SK-N-SH treated with all-trans-retinoic acid at 6 μM for 48 hours (cell line): ENCODE measurements at regions not wholly inside any gene's neighbourhood (a gene's known extent, or its start where the extent isn't known, plus 50 kb on each side); places are given as distances from the start of the nearest gene placed in this dataset.
A peak's percentile ranks its signal among the peaks of the same experiment; 100 is the strongest.

Experiments used
- ATAC-seq: fragments of 200-7000 bp; cut with Tn5 transposase; 3 replicates; pipeline ENCODE4 v1.9.1; 2020; ENCODE audit warnings: mild to moderate bottlenecking, moderate library complexity
- ARNTL ChIP-seq: fragments of 450-650 bp; formaldehyde crosslinking; IDR thresholded peaks from 2 replicates; pipeline ENCODE4 v1.5.0; 2020; ENCODE audit warnings: low read depth, mild to moderate bottlenecking, moderate library complexity, borderline replicate concordance
- CREB5 ChIP-seq: fragments of 250-450 bp; sonication (Bioruptor Pico); IDR thresholded peaks from 2 replicates; pipeline ENCODE4 v1.5.1; 2020; ENCODE audit warnings: low read depth, mild to moderate bottlenecking, moderate library complexity
- CSRNP3 ChIP-seq: fragments of 250-450 bp; sonication (Bioruptor Pico); IDR thresholded peaks from 2 replicates; pipeline ENCODE4 v1.5.1; 2021; ENCODE audit warnings: mild to moderate bottlenecking, moderate library complexity
- ESRRG ChIP-seq: fragments of 250-450 bp; sonication (Bioruptor Pico); IDR thresholded peaks from 2 replicates; pipeline ENCODE4 v1.6.1; 2021; ENCODE audit warnings: mild to moderate bottlenecking
- GLIS3 ChIP-seq: fragments of 250-450 bp; sonication (Bioruptor Pico); IDR thresholded peaks from 2 replicates; pipeline ENCODE4 v1.5.0; 2020; ENCODE audit warnings: mild to moderate bottlenecking, moderate library complexity
- ISL1 ChIP-seq: fragments of 250-450 bp; sonication (Bioruptor Pico); IDR thresholded peaks from 2 replicates; pipeline ENCODE4 v2.1.2; 2022; ENCODE audit warnings: mild to moderate bottlenecking, moderate library complexity
- OSR1 ChIP-seq: fragments of 250-450 bp; sonication (Bioruptor Pico); IDR thresholded peaks from 2 replicates; pipeline ENCODE4 v1.8.0; 2022; ENCODE audit warnings: moderate library complexity, mild to moderate bottlenecking, inconsistent platforms
- RARB ChIP-seq: fragments of 250-450 bp; sonication (Bioruptor Pico); IDR thresholded peaks from 2 replicates; pipeline ENCODE4 v1.8.0; 2021; ENCODE audit warnings: mild to moderate bottlenecking, moderate library complexity
- SNAI2 ChIP-seq: fragments of 250-450 bp; sonication (Bioruptor Pico); IDR thresholded peaks from 2 replicates; pipeline ENCODE4 v1.5.0; 2020; ENCODE audit warnings: mild to moderate bottlenecking, moderate library complexity
- TCF4 ChIP-seq: fragments of 250-450 bp; sonication (Bioruptor Pico); IDR thresholded peaks from 2 replicates; pipeline ENCODE4 v1.8.0; 2021; ENCODE audit warnings: mild to moderate bottlenecking, moderate library complexity, borderline replicate concordance
- ZC3H10 ChIP-seq: fragments of 250-450 bp; sonication (Bioruptor Pico); IDR thresholded peaks from 2 replicates; pipeline ENCODE4 v1.5.1; 2021; ENCODE audit warnings: mild to moderate bottlenecking, moderate library complexity
- ZFP3 ChIP-seq: fragments of 250-450 bp; sonication (Bioruptor Pico); IDR thresholded peaks from 2 replicates; pipeline ENCODE4 v1.5.0; 2020; ENCODE audit warnings: mild to moderate bottlenecking, moderate library complexity
- ZFP30 ChIP-seq: fragments of 450-650 bp; formaldehyde crosslinking; IDR thresholded peaks from 2 replicates; pipeline ENCODE4 v1.5.0; 2022; ENCODE audit warnings: mild to moderate bottlenecking, moderate library complexity
- ZNF565 ChIP-seq: fragments of 450-650 bp; formaldehyde crosslinking; conservative IDR thresholded peaks from 2 replicates; pipeline ENCODE4 v1.5.0; 2020; ENCODE audit warnings: low read depth, mild to moderate bottlenecking, moderate library complexity
- ZNF70 ChIP-seq: fragments of 450-650 bp; formaldehyde crosslinking; IDR thresholded peaks from 2 replicates; pipeline ENCODE4 v1.5.0; 2020; ENCODE audit warnings: mild to moderate bottlenecking, moderate library complexity
- TF ChIP-seq, protein P1 (sequence below): fragments of 250-450 bp; sonication (Bioruptor Pico); IDR thresholded peaks from 2 replicates; pipeline ENCODE4 v1.5.0; 2020; ENCODE audit warnings: mild to moderate bottlenecking, moderate library complexity
- TF ChIP-seq, protein P2 (sequence below): fragments of 250-450 bp; sonication (Bioruptor Pico); IDR thresholded peaks from 2 replicates; pipeline ENCODE4 v1.8.0; 2021; ENCODE audit warnings: low read depth, mild to moderate bottlenecking, moderate library complexity, borderline replicate concordance

- peak; percentile 61 for ATAC-seq
- TF ChIP-seq CSRNP3 (no peak), RARB (CRISPR knock-in tag) (no peak), ZNF70 (CRISPR knock-in tag) (no peak), ZFP3 (CRISPR knock-in tag) (no peak), CREB5 (CRISPR knock-in tag) (no peak), SNAI2 (CRISPR knock-in tag) (no peak), ISL1 (CRISPR knock-in tag) (peak; percentile 83)
- TF ChIP-seq, protein P1, sequence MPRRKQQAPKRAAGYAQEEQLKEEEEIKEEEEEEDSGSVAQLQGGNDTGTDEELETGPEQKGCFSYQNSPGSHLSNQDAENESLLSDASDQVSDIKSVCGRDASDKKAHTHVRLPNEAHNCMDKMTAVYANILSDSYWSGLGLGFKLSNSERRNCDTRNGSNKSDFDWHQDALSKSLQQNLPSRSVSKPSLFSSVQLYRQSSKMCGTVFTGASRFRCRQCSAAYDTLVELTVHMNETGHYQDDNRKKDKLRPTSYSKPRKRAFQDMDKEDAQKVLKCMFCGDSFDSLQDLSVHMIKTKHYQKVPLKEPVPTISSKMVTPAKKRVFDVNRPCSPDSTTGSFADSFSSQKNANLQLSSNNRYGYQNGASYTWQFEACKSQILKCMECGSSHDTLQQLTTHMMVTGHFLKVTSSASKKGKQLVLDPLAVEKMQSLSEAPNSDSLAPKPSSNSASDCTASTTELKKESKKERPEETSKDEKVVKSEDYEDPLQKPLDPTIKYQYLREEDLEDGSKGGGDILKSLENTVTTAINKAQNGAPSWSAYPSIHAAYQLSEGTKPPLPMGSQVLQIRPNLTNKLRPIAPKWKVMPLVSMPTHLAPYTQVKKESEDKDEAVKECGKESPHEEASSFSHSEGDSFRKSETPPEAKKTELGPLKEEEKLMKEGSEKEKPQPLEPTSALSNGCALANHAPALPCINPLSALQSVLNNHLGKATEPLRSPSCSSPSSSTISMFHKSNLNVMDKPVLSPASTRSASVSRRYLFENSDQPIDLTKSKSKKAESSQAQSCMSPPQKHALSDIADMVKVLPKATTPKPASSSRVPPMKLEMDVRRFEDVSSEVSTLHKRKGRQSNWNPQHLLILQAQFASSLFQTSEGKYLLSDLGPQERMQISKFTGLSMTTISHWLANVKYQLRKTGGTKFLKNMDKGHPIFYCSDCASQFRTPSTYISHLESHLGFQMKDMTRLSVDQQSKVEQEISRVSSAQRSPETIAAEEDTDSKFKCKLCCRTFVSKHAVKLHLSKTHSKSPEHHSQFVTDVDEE (CRISPR knock-in tag): no peak
- TF ChIP-seq, all 23 proteins: peak for 1
Measured at GRCh38 chr13:85076343-85076742, 722.9 kb downstream of the SLITRK6 start.

- no peak for ATAC-seq
- TF ChIP-seq TCF4 (CRISPR knock-in tag) (no peak), ESRRG (CRISPR knock-in tag) (no peak), CREB5 (CRISPR knock-in tag) (no peak), ZC3H10 (CRISPR knock-in tag) (no peak), GLIS3 (CRISPR knock-in tag) (no peak), ARNTL (no peak), OSR1 (CRISPR knock-in tag) (no peak)
- TF ChIP-seq, protein P2, sequence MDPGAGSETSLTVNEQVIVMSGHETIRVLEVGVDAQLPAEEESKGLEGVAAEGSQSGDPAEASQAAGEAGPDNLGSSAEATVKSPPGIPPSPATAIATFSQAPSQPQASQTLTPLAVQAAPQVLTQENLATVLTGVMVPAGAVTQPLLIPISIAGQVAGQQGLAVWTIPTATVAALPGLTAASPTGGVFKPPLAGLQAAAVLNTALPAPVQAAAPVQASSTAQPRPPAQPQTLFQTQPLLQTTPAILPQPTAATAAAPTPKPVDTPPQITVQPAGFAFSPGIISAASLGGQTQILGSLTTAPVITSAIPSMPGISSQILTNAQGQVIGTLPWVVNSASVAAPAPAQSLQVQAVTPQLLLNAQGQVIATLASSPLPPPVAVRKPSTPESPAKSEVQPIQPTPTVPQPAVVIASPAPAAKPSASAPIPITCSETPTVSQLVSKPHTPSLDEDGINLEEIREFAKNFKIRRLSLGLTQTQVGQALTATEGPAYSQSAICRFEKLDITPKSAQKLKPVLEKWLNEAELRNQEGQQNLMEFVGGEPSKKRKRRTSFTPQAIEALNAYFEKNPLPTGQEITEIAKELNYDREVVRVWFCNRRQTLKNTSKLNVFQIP: no peak
- TF ChIP-seq, all 23 proteins: peak for 0
Measured at GRCh38 chr13:85074543-85075313, 724.5 kb downstream of the SLITRK6 start.

DNA sequence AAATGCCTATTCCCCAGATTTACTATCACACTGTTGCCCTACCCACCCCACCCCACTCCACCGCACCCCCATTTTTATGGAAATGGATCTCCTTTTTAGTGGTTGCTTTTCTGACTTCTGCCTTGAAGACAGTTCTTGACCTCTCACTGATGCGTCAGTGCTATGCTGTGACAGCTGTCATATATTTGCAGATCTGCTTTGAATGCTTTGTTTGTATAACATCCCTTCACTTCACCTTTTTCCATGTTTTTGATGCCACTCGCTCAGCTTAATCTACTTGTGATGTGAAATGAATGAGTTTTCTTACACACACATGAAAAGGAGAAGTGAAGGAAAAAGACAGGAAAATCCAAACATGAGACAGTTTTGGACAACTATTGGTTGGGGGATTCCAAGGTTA is 731.0 kb downstream of the SLITRK6 start:
- TF ChIP-seq ZNF565 (no peak), ZFP30 (CRISPR knock-in tag) (no peak), ZFP3 (CRISPR knock-in tag) (no peak), CREB5 (CRISPR knock-in tag) (no peak), GLIS3 (CRISPR knock-in tag) (no peak)
- TF ChIP-seq, protein P1 (CRISPR knock-in tag): no peak
- TF ChIP-seq, all 23 proteins: peak for 0
- ATAC-seq: no peak
